Right lobe of liver (tissue), 4 donors: ENCODE measurements at regions not wholly inside any gene's neighbourhood (a gene's known extent, or its start where the extent isn't known, plus 50 kb on each side); places are given as distances from the start of the nearest gene placed in this dataset.

Experiments
- POLR2A ChIP-seq: fragments of 450-650 bp; IDR thresholded peaks from one replicate; pipeline ENCODE4 v1.6.1; 2017; ENCODE audit warnings: antibody characterized with exemption, mild to moderate bottlenecking
- TF ChIP-seq, protein P1 (sequence below), 4 donors: fragments of 200-600 bp in 3 of 4; fragments of 450-650 bp in 1 of 4; IDR thresholded peaks; one replicate each; pipeline versions ENCODE4 v1.5.1 to v1.8.0; 2016 to 2022; ENCODE audit warnings: antibody characterized with exemption in 4 of 4, mild to moderate bottlenecking in 2 of 4
- donor health status: DM: no; HTN: no; CAD: no.
- donor health status: DM: no; HTN: no; CAD: no.
- donor health status: DM: no; HTN: yes; CAD: no.

DNA sequence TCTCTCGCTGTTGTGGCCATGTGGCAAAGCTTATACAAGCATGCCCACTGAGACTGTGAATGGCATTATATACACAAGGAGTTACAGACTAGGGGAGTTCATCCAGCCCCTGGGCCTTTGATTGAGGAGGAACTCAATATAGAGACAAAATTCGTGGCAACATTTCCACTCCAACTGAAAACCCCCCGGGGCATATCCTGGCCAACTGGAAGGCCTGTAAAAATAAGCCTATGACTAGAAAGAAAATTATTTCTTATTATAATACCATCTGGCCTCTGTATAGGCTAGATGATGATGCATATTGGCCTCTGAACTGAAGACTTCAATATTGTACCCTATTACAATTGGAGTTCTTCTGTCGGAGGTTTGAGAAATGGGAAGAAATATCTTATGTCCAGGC, 175.5 kb upstream of the GJE1 start:
- TF ChIP-seq, protein P1, sequence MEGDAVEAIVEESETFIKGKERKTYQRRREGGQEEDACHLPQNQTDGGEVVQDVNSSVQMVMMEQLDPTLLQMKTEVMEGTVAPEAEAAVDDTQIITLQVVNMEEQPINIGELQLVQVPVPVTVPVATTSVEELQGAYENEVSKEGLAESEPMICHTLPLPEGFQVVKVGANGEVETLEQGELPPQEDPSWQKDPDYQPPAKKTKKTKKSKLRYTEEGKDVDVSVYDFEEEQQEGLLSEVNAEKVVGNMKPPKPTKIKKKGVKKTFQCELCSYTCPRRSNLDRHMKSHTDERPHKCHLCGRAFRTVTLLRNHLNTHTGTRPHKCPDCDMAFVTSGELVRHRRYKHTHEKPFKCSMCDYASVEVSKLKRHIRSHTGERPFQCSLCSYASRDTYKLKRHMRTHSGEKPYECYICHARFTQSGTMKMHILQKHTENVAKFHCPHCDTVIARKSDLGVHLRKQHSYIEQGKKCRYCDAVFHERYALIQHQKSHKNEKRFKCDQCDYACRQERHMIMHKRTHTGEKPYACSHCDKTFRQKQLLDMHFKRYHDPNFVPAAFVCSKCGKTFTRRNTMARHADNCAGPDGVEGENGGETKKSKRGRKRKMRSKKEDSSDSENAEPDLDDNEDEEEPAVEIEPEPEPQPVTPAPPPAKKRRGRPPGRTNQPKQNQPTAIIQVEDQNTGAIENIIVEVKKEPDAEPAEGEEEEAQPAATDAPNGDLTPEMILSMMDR (IDR thresholded peaks at IDR 0.05): no peak
- TF ChIP-seq POLR2A: no peak
